DMS53 treated with DMSO at 0.1 percent for 48 hours (cell line): ENCODE measurements at regions not wholly inside any gene's neighbourhood (a gene's known extent, or its start where the extent isn't known, plus 50 kb on each side); places are given as distances from the start of the nearest gene placed in this dataset.
A peak's percentile ranks its signal among the peaks of the same experiment; 100 is the strongest.
"Not testable (repeated sequence)": the region's sequence is repeated elsewhere in the genome, so short reads cannot be mapped to it uniquely, and the experiment has no call there.

Experiments
- DNase-seq: peaks from one replicate; lab custom pipeline; 2025; ENCODE audit not compliant: unreplicated experiment; lab: John Stamatoyannopoulos, UW

DNA sequence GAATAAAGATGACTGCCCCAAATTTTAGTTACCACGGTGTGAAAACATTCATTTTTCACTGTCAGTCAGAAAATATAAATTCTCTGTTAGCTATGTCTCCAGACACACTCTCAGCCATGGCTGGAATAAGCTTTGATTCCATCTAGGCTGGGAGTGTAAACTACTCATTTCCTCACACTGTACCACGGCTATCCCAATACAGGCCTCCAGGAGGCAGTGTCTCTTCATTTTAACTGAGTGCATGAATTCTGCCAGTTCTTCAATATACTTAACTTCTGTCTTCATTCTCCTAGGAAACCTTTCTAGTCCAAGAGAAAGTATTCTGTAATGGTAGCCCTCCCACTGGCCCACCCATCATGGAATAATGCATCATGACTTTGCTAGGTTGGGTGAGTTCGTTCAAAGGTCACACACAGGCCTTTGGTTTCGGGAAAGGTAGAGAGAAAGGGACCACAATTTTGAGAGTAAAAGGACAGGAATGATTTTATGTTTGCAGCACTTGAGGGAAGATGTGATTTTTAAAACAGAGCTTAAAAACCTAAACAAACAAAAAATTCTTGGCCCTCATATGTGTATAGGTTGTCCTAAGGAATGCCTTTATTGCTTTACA is 381.1 kb downstream of the SEC23A start:
- DNase-seq: peak; percentile 23

DNA sequence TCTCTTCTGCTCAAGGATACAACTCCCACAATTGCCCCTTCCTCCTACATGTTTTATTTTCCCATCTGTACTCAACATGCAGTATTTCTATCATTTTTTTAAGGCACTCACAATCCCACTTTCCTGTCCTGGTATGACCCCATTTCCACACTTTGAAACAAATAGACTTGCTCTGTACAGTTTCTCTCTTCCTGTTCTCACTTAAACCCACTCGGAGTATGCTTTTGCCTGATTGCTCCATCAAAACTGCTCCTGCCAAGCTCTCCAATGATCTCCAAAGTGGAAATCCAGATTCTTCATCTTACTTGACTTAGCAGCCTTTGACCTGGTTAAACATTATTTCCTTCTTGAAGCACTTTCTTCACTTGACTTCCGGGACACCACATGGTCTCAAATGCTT is 384.5 kb downstream of the SEC23A start:
- no peak for DNase-seq

DNA sequence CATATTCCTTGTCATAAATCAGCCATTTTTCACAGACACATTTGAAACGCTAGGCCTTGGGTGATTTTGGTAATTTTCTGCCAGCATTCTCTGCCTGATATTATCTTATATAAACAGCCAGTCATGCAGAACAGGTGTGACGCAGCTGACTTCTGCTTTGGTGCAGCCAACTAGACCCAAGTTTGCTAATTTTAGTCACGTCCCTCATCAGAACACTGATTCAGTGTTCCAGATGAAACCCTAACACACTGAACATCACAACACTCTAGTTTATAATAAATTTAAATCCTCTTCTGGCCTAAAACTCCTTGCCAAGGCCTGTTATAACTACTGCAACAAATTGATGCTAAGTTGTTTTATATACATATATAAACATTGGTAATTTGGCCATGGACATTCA is 386.1 kb downstream of the SEC23A start:
- no peak for DNase-seq

DNA sequence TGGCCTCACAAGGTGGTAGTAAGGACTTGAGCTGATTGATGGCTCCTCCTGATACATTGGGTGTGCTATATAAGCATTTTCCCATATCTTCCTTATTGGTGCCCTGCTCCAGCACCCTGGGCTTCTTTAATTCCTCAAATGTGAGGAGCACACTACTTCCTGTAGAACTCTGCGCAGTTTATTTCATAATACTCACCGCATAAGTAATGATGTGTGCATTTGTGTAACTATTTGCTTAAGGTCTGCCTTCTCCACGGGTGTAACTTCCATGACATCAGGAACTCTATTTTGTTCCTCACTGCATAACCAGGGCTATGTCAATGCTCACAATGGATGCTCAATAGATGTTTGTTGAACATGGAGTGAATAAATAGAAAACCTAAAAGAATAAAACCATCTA is 392.2 kb downstream of the SEC23A start:
- DNase-seq: no peak

DNA sequence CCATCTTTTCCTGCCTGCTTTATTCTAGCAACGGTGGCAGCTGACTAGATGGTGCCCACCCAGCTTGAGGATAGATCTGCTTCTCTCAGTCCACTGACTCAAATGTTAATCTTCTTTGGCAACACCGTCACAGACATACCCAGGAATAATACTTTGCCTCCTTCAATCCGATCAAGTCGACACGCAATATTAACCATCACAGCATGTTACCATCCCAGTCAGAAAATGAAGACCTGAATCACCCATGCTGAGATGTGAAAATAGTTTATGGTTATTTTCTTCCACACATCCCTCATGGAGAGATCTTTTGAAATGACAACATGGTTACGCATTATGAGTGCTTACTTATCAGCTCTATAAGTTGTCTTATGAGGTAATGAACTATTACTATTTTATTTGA is 392.8 kb downstream of the SEC23A start:
- no peak for DNase-seq

DNA sequence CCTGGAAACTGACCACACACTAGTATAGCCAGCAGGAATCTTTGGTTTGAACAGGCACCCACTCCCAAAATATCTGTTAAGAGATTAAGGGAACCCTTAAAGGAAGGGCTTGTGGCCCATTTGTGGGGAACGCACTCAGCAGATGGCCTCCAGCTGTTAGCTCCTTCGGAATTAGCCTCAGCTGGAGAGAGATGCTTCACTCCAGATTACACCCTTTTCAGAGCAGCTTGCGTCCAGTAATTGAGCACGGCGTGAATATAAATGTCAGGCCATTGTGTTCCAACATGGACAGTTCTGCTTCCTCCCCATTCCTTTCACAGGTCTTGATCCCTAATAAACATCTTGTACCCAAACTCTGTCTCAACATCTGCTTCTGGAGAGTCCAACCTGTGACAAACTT is 397.8 kb downstream of the SEC23A start:
- DNase-seq: no peak

DNA sequence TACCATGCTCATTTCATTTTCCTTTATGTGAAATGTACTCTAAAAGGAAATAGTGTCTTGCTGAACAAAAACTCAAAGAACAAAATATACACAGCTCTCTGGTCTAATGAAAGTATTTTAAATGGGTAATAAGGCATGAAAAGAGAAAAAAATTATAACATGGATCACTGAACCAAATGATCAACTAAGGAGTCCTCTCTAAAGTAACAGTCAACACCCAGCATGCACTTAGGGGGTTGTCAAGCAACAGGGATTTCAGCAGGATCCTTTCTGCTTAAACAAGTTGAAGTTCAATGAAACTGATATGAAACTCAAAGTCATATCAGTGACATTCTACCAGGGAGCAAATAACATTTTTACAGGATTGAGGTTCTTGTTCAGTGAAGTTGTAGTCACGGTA is 398.8 kb downstream of the SEC23A start:
- DNase-seq: no peak

DNA sequence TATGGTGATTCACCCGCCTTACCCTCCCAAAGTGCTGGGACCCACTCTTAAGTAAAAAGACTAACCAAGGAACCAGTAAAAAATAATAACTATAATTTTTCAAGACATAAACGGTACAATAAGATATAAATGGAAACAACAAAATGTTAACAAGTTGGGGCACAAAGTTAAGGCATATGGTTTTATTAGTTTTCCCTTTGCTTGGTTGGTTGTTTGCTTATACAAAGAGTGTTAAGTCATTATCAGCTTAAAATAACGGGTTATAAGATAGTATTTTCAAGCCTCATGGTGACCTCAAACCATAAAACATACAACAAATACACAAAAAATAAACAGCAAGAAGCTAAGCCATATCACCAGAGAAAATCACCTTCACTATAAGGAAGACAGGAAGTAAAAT is 406.1 kb downstream of the SEC23A start:
- DNase-seq: no peak

DNA sequence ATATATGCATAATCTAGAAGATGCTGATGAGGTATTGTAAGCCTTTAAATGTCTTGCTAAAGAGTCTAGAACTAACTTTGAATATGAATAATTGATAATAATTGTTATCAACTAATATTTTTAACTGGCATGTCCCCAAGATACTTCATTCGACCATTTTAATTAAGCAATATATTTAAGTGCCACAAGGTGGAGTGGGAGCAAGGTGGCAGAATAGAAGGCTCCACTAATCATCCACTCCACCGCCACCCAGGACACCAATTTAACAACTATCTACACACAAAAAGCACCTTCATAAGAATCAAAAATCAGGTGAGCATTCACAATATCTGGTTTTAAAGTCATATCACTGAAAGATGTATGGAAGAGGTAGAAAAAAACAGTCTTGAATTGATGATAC is 409.6 kb downstream of the SEC23A start:
- no peak for DNase-seq

DNA sequence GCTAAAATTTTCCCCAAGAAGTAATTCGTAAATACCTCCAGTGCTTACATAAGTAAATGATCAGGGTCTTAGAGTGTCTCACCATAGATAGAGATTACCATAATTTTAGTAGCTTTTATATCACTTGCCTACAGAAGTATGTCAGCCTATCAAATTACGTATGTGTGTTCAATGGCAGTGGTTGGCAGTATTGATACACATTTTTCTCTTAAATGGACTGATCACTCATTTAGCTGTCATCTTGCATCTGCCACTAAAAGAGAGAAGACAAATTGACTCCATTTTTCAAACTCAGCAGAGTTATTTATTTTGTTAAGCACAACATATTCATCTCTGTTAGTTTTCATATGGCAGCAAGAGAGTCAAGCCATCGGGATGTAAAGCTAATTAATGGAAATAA is 413.1 kb upstream of the CLEC14A start:
- no peak for DNase-seq

DNA sequence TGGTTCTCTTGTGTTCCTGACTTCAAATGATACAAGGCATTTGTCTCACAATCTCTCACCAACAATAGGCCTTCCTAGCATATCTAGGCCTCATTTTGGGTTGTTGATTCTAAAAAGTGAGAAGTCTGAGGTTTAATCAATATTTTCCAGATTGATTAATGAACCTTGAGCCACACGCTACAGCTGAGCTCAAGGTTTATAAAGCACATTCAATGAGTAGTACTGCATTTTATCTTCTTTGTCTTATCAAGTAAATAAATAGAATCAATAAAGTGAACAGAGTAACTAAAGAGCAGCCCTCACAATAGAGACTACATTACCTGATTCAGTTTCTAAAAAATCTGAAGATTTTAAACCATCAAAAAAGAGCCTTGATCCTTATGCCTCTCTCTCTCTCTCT is 407.5 kb upstream of the CLEC14A start:
- DNase-seq: no peak

DNA sequence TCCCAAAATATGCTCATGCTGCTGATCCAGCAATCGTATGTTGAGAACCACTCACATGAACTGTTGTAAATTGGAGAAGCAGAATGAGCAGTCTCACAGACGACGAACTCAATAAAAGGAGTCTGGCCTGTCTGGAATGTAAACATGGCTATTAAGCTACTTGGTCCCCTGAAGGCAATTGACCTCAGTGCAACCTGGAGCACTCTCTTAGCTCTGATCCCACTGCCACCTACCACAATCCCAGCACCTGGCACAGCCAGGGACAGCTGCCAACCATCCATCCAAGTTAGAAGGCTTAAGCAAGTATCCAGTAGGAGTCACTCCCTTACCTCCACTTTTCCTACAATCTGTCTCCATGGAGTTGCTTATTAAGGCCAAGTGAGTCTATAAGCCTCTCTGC is 406.9 kb upstream of the CLEC14A start:
- DNase-seq: no peak

DNA sequence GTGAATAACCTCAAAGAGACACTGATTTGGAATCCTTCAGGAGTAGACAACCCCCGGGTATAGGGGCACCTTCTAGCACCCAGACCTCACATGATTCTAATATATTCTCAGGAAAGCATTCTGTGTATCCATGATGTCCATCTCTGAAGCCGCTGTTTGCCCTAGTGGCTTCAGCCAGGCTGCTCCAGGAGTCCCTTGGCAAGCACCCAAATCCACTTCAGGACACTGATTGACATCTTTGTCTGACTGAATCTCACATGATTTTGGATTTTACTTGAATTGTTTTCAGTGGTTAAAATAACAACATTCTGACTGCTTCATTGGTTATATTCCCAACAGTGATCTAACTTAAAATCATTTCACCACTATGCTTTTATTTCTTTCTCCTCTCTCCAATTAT is 390.5 kb upstream of the CLEC14A start:
- no peak for DNase-seq

DNA sequence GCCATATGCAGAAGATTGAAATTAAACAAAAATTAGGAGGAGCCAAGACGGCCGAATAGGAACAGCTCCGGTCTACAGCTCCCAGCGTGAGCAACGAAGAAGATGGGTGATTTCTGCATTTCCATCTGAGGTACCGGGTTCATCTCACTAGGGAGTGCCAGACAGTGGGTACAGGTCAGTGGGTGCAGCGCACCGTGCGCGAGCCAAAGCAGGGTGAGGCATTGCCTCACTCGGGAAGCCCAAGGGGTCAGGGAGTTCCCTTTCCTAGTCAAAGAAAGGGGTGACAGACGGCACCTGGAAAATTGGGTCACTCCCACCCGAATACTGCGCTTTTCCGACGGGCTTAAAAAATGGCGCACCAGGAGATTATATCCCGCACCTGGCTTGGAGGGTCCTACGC is 379.0 kb upstream of the CLEC14A start:
- not testable (repeated sequence) for DNase-seq

DNA sequence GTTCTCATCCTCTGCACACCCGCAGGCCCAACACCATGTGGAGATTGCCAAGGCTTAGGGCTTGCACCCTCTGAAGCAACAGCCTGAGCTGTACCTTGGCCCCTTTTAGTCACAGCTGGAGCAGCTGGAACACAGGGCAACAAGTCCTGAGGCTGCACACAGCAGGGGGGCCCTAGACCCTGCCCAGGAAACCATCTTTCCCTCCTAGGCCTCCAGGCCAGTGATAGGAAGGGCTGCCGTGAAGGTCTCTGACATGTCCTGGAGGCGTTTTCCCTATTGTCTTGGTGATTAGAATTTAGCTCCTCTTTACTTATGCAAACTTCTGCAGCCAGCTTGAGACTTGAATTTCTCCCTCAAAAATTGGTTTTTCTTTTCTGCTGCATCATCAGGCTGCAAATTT is 373.5 kb upstream of the CLEC14A start:
- no peak for DNase-seq

DNA sequence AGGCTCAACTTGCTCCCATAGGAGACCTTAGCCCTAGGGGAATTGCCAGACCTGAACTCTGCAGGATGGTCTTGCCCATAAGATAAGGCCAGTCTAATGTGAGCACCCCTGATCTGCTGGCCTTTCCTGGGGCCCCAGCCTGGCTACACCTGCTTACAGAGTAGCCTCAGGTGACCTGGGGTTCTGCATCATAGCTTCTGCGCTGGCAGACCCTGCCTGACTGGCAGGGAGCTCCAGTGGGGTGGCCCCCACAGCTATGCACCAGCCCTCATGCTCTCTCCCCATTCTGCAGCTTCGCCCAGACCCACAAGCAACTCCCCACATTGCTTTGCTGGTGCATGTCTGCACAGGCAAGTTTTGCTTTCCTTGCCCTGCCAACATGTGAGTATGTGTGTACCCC is 371.3 kb upstream of the CLEC14A start:
- DNase-seq: no peak

DNA sequence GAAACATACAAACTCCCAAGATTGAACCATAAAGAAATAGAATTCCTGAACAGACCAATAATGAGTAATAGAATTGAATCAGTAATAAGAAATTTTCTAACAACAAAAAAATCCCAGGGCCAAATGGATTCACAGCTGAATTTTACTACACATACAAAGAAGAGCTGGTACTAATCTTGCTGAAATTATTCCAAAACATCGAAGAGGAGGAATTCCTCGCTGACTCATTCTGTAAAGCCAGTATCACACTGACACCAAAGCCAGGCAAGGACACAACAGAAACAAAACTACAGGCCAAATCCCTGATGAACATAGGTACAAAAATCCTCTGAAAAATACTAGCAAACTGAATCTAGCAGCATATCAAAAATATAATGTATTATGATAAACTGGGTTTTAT is 367.8 kb upstream of the CLEC14A start:
- DNase-seq: no peak

DNA sequence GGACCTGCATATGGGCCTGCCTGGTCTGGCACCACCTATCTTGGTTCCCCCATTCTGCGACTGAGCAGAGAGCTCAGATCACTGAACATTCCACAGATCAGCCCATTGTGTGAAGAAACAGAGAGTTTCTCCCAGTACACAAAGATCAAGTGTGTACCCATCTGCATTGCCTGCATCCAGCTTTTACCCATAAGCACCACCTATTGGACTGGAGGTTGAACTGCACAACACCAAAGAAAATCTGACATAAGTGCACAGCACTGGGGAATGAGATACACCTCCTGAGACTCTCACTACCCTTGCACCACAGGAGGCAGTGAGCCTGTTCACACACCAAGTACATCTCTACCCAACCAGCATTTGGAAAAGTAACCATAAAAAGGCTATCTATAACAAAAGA is 362.6 kb upstream of the CLEC14A start:
- DNase-seq: no peak

DNA sequence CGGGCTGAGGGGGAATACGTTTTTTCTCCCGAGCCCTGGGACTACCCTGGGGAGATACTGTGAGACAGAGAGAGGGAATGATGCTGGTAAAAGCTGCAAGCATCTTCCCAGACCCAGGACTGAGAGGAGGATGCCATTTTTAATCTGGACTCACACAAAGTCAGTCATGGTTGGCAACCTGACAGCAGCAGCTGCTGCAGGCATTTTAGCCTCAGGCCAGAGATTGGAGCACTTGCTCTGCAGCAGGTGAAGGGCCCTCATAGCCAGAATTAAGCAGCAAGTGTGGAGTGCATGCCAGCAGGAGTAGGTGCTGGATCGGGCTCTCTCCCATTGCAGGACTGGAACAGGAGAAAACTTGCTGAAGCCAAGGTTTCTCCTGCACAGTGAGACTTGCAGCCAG is 361.1 kb upstream of the CLEC14A start:
- no peak for DNase-seq

DNA sequence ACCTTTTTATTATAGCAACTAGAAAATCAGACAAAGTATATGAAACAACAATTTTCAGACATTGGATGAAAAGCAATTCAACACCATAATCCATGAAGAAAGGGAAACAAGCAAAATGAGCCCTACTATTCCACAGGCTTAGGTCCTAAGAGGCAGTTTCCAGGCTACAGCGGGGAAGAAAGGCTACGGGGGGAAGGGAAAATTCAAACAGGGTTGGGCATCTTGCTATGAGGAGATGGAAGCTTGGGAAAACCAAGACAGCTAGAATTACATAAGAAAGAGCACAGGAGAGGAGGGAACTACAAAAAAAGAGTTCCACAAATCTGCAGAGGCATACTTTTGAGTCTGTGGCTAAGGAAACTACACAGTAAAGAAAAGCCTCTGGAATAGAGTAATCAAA is 356.0 kb upstream of the CLEC14A start:
- DNase-seq: no peak

DNA sequence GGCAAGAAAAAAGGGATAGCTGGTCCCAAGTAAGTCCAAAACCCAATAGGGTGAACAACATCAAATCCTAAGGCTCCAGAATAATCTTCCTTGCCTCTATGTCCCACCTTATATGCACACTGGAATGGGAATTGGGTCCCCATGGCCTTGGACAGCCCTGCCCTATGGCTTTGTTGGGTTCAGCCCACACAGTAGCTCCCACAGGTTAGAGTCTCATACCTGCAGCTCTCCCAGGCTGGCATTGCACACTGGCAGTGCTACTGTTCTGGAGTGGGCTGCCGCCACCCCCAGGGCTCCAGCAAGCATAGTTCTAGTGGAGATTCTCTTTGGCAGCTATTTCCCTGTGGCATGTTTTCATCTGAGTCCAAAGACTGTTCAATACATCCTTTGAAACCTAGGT is 352.4 kb upstream of the CLEC14A start:
- DNase-seq: no peak

DNA sequence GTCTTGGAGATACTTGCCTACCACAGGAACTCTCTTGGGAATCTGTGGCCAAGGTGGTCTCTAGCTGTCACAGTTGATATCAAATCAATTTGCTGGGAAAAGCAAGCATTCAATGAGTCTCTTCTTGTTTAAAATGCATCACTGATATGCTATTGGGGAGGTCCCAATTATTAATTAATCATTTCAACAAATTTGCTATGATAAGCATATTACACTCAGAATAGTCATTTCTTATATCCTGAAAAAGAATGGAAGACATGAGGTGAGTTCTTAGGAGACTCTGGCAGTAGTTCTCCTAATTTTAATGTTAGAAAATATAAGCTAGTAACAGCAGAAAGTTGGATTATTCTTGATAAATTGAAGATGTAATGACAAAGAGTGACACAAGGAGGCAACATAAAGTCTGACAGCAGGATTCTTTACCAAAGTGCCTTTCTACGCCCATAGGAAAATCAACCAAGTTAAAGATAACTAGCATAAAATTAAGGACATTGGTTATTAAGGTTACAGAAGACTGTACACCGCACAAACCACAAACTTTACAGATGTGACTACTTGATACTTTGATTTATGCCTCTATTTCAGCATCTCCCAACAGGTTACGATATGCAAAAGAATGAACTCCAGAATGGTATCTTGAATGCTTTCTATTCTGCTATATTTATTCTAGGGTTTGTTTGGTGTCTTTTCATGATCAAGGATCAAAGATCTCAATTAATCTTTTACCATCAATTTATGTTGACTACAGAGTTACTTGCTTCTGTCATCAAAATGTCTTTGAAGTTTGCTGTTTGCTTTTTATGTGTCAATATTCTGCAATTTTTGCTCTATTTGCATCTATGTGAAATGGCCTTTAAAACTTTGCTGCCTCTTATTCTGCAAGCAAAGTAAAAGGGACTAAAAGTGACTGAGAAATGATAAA is 349.6 kb upstream of the CLEC14A start:
- no peak for DNase-seq

DNA sequence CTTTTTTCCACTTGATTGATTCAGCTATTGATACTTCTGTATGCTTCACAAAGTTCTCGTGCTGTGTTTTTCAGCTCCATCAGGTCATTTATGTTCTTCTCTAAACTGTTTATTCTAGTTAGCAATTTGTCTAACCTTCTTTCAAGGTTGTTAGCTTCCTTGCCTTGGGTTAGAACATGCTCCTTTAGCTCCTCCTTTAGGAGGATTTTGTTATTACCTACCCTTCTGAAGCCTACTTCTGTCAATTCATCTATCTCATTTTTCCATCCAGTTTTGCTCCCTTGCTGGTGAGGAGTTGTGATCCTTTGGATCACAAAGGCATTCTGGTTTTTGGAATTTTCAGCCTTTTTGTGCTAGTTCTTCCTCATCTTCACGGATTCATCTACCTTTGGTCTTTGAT is 344.7 kb upstream of the CLEC14A start:
- not testable (repeated sequence) for DNase-seq
